ENCODE measurements at regions not wholly inside any gene's neighbourhood (a gene's known extent, or its start where the extent isn't known, plus 50 kb on each side); places are given as distances from the start of the nearest gene placed in this dataset.

DNA sequence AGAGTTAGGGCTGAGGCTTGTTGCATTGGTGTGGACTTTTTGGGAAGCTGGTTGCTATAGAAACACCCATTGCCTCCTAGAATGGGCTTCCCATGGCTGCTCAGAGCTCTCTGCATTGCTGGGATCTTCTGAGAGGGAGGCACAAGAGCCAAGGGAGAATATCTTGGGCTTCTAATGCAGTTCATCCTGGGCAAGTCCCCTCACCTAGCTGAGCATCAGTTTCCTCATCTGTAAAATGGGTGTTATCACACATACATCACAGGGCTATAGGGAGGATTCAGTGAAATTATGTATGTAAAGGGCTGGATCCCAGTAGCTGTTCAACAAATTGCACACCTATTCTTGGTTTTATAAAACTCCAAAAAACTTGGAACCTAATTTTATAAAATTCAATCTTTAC lies 106.1 kb upstream of the ALDH1B1 start:
- no peaks in the 10 kb centered on the region for H3K4me1 ChIP-seq
- no peak for DNase-seq
- no peaks in the 10 kb centered on the region for H3K9me3 ChIP-seq
- H3K36me3 ChIP-seq = no peaks in the 10 kb centered on the region
- H3K4me3 ChIP-seq = no peak overlapping the region
- TF ChIP-seq, protein P1, sequence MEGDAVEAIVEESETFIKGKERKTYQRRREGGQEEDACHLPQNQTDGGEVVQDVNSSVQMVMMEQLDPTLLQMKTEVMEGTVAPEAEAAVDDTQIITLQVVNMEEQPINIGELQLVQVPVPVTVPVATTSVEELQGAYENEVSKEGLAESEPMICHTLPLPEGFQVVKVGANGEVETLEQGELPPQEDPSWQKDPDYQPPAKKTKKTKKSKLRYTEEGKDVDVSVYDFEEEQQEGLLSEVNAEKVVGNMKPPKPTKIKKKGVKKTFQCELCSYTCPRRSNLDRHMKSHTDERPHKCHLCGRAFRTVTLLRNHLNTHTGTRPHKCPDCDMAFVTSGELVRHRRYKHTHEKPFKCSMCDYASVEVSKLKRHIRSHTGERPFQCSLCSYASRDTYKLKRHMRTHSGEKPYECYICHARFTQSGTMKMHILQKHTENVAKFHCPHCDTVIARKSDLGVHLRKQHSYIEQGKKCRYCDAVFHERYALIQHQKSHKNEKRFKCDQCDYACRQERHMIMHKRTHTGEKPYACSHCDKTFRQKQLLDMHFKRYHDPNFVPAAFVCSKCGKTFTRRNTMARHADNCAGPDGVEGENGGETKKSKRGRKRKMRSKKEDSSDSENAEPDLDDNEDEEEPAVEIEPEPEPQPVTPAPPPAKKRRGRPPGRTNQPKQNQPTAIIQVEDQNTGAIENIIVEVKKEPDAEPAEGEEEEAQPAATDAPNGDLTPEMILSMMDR (IDR thresholded peaks at IDR 0.05) = no peak
- no peak for TF ChIP-seq POLR2A (IDR thresholded peaks at IDR 0.05)
- H3K27me3 ChIP-seq = no peaks in the 10 kb centered on the region
- no peak overlapping the region for H3K27ac ChIP-seq

DNA sequence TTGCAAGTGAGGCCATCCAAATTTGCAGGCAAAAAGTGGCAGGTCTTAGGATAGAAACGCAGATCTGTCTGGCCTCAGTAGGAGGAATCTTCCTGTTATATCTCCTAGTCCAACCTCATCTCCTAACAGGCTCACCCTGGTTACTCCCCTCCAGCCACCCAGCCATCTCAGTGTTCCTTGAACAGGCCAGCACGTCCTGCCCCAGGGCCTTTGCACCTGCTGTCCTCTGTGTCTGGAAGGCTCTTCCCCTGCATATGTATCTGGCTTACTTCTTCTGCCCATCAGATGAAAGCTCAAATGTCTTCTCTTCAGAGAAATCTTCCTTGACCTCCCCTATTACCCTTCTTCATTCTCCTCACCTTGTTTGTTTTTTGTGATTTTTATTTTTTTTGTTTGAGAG lies 107.3 kb upstream of the ALDH1B1 start:
- TF ChIP-seq, protein P1 (IDR thresholded peaks at IDR 0.05) = no peak
- no peak for TF ChIP-seq POLR2A (IDR thresholded peaks at IDR 0.05)
- no peak overlapping the region for H3K27ac ChIP-seq

DNA sequence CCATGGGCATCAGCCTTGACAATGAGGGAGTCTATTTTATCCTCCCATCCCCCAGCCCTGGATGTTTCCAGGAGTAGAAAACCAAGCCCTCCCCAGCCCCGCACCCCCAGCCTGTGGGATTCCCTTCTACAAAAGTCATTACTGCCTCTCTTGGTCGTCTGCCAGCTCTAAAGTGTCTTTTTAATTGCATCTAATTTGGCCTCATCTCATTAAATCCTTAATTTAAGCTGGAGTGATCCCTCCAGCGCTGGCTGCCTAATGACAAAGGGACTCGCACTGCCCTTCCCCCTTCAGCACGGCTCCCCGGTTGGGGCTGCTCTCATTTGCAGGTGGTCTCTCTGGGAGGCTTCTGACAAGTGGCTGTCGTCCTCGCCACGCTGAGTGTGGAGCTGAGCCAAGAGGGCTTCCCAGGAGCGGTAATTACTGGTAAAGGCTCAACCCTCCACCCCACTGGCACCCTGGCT lies 107.9 kb upstream of the ALDH1B1 start:
- TF ChIP-seq, protein P1 (IDR thresholded peaks at IDR 0.05) = no peak
- TF ChIP-seq POLR2A (IDR thresholded peaks at IDR 0.05) = no peak
- no peak overlapping the region for H3K4me3 ChIP-seq
- no peaks in the 10 kb centered on the region for H3K36me3 ChIP-seq
- H3K27ac ChIP-seq = no peak overlapping the region
- no peaks in the 10 kb centered on the region for H3K4me1 ChIP-seq
- no peak for DNase-seq
- no peaks in the 10 kb centered on the region for H3K9me3 ChIP-seq
- H3K27me3 ChIP-seq = no peaks in the 10 kb centered on the region

More for the DNA sequence above, 107.3 kb upstream of the ALDH1B1 start:
- no peak for DNase-seq
- Histone ChIP-seq H3K4me1 (no peaks in the 10 kb centered on the region), H3K9me3 (no peaks in the 10 kb centered on the region), H3K4me3 (no peak overlapping the region), H3K36me3 (no peaks in the 10 kb centered on the region), H3K27me3 (no peaks in the 10 kb centered on the region)

DNA sequence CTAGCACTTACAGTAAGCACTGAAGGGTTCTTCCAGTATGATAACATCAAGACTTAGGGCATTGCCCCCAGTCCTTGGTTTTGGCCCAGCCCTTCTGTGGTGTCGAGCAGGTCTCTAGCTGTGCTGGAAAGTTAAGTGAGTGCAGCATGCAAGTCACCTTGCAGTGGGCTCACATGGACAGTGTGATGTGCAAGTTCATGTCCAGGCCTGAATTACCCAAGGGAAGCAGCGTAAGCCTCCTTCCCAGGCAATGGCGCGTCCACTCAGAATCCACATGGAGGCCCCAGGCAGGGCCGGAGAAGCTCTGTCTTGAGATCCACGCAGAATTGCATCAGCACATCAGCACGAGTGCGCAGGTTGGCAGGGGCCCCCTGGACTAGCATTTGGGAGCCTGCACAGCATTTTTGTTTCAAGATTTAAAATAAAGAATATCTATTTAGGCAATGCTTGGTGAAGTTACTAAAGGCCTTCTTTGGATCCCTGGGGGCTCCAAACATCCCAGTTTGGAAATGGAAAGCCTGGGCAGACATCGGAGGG lies 108.4 kb upstream of the ALDH1B1 start:
- Histone ChIP-seq H3K27ac (no peak overlapping the region), H3K9me3 (no peaks in the 10 kb centered on the region), H3K36me3 (no peaks in the 10 kb centered on the region), H3K4me1 (no peaks in the 10 kb centered on the region), H3K27me3 (no peaks in the 10 kb centered on the region), H3K4me3 (no peak overlapping the region)
- no peak for DNase-seq
- TF ChIP-seq POLR2A (IDR thresholded peaks at IDR 0.05) = no peak
- TF ChIP-seq, protein P1 (IDR thresholded peaks at IDR 0.05) = no peak

GRCh38 chr9:38282756-38283155 lies 109.7 kb upstream of the ALDH1B1 start:
- Histone ChIP-seq H3K27me3 (no peaks in the 10 kb centered on the region), H3K27ac (no peak overlapping the region), H3K9me3 (no peaks in the 10 kb centered on the region), H3K4me1 (no peaks in the 10 kb centered on the region), H3K36me3 (no peaks in the 10 kb centered on the region), H3K4me3 (no peak overlapping the region)
- DNase-seq = no peak
- no peak for TF ChIP-seq POLR2A (IDR thresholded peaks at IDR 0.05)
- TF ChIP-seq, protein P1 (IDR thresholded peaks at IDR 0.05) = no peak

DNA sequence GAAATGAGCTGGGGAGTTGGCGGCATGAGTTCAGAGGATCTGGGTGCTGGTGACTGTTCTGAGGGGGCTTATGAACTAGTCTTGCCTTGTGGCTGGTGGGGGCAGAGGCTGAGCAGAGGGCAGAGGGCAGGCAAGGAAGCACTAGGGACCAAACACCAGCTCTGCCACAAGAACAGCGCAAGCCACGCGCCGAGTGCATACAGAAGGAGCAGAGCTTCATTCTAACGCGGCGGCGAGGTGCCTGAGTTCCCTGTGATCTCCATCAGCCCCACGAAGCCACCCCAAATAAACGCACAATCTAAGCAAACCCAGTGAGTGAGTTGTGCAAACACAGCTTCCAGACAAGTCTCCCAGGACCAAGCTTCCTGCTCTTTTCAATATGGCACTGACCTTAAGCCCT lies 110.6 kb upstream of the ALDH1B1 start:
- DNase-seq = no peak
- Histone ChIP-seq H3K36me3 (no peaks in the 10 kb centered on the region), H3K4me1 (no peaks in the 10 kb centered on the region), H3K27me3 (no peaks in the 10 kb centered on the region), H3K9me3 (no peaks in the 10 kb centered on the region), H3K4me3 (no peak overlapping the region), H3K27ac (no peak overlapping the region)
- TF ChIP-seq, protein P1 (IDR thresholded peaks at IDR 0.05) = no peak
- TF ChIP-seq POLR2A (IDR thresholded peaks at IDR 0.05) = no peak
